Spleen (tissue), 11 donors: ENCODE measurements at regions not wholly inside any gene's neighbourhood (a gene's known extent, or its start where the extent isn't known, plus 50 kb on each side); places are given as distances from the start of the nearest gene placed in this dataset.

ENCODE experiments used
- DNase-seq: peaks from one replicate; pipeline ENCODE4 v3.0.0-alpha.2; 2020
- H3K27ac ChIP-seq, 8 donors: fragments of 200-600 bp; sonication (generic) in 7 of 8; 1 replicate in 4 of 8; 2 replicates in 4 of 8; pipeline versions ENCODE4 v1.5.0 to v1.8.0; 2016 to 2021; ENCODE audit warnings: inconsistent platforms in 4 of 8, mild to moderate bottlenecking in 4 of 8, moderate library complexity in 1 of 8
- H3K27me3 ChIP-seq, 7 donors: fragments of 200-600 bp; sonication (generic) in 6 of 7; replicated peaks in 1 of 7; 1 replicate in 4 of 7; 2 replicates in 3 of 7; pipeline versions ENCODE4 v1.5.0 to v1.8.0; 2016 to 2021; ENCODE audit warnings: inconsistent platforms in 3 of 7, mild to moderate bottlenecking in 1 of 7
- H3K36me3 ChIP-seq, 6 donors: fragments of 200-600 bp; sonication (generic) in 5 of 6; 1 replicate in 4 of 6; 2 replicates in 2 of 6; pipeline versions ENCODE4 v1.5.0 to v1.8.0; 2016 to 2021; ENCODE audit warnings: inconsistent platforms in 2 of 6
- H3K4me1 ChIP-seq, 6 donors: fragments of 200-600 bp; sonication (generic) in 5 of 6; 1 replicate in 3 of 6; 2 replicates in 3 of 6; pipeline versions ENCODE4 v1.5.0 to v1.8.0; 2016 to 2021; ENCODE audit warnings: inconsistent platforms in 3 of 6
- H3K4me3 ChIP-seq, 8 donors: fragments of 200-600 bp; sonication (generic) in 7 of 8; 1 replicate in 4 of 8; 2 replicates in 4 of 8; pipeline versions ENCODE4 v1.5.0 to v1.8.0; 2016 to 2021; ENCODE audit warnings: inconsistent platforms in 4 of 8, mild to moderate bottlenecking in 4 of 8, moderate library complexity in 2 of 8
- H3K9me3 ChIP-seq, 8 donors: fragments of 200-600 bp; sonication (generic) in 7 of 8; 1 replicate in 4 of 8; 2 replicates in 4 of 8; pipeline versions ENCODE4 v1.5.0 to v1.8.0; 2016 to 2021; ENCODE audit warnings: inconsistent platforms in 4 of 8
- CTCF ChIP-seq, 11 experiments: fragments of 200-600 bp in 7 of 11; fragments of 450-650 bp in 4 of 11; sonication (generic) in 4 of 11; IDR thresholded peaks in 8 of 11; conservative IDR thresholded peaks in 3 of 11; 1 replicate in 7 of 11; 2 replicates in 4 of 11; pipeline versions ENCODE4 v1.4.0 to v1.8.0; 2016 to 2021; ENCODE audit warnings: antibody characterized with exemption in 11 of 11, inconsistent platforms in 4 of 11, mild to moderate bottlenecking in 1 of 11
- POLR2A ChIP-seq, 3 donors: fragments of 450-650 bp; IDR thresholded peaks; one replicate each; pipeline ENCODE4 v1.5.1; 2017; ENCODE audit warnings: antibody characterized with exemption in 3 of 3, mild to moderate bottlenecking in 1 of 3
- POLR2AphosphoS5 ChIP-seq, 3 donors: sonication (generic); formaldehyde crosslinking; IDR thresholded peaks; one replicate each; pipeline ENCODE4 v1.5.1; 2017; ENCODE audit warnings: antibody characterized with exemption in 3 of 3
- whole genome bisulfite sequencing, 5 donors: extraction: QIAGEN DNeasy Blood & Tissue Kit in 3 of 5; methylation state at CpG; one replicate each; pipeline versions ENCODE4 v1.1.5 to v1.1.7; 2013 to 2018; 5-methylcytosine and 5-hydroxymethylcytosine counted together
- intact Hi-C: fragments of 100-400 bp; cut with DNase I; formaldehyde crosslinking; loops from one replicate; pipeline ENCODE4 v1.15.0; 2023; ENCODE audit warnings: low total_unique reads
- donor health status: healthy with polysubstance abuse.
- donor health status: DM: no; HTN: no; CAD: no; lungs with moderate emphysema.
- donor health status: DM: no; HTN: no; CAD: no.
- donor health status: Bipolar disorder and iron deficiency.
- donor health status: healthy.
- donor health status: DM: no; HTN: no; CAD: no.
- donor health status: DM: yes; HTN: yes; CAD: no.

DNA sequence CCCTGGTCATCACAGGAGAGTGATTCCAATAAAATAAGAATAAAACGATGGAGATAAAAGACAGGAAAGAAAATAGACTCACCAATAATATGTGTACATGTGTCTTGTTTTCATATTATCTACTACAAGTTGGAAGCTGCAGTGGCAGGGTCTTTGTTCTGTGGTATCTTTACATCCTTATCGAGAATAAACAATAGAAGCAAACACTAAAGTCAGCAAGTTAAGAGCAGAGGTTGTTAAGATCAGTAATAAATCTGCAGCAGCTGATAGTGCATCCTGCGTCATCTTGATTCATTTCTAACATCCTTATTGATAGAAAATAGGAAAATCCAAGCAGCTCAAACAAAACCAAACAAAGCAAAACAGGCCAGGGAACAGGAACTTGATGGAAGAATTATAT is 107.4 kb downstream of the RPS29 start:
- WGBS, 5 donors: 61 to 82% (median 70%) methylated on average over 3 of the region's 3 CpGs
- H3K4me1 ChIP-seq: peaks cover 0 to 5% (median 0%) of the 10 kb centered on the region in 6 donors
- H3K27ac ChIP-seq: no peak overlapping the region
- H3K4me3 ChIP-seq: no peak overlapping the region
- intact Hi-C loops: no loop called here
- TF ChIP-seq POLR2A (IDR thresholded peaks at IDR 0.05) (no peak), CTCF (IDR thresholded peaks at IDR 0.05 in 8 of 11, conservative IDR thresholded peaks at IDR 0.05 in 3 of 11) (no peak), POLR2AphosphoS5 (IDR thresholded peaks at IDR 0.05) (no peak)
- DNase-seq: no peak
- peaks cover 0 to 8% (median 0%) of the 10 kb centered on the region in 8 donors for H3K9me3 ChIP-seq
- H3K27me3 ChIP-seq: no peaks in the 10 kb centered on the region
- no peaks in the 10 kb centered on the region for H3K36me3 ChIP-seq

- Histone ChIP-seq H3K9me3 (no peaks in the 10 kb centered on the region), H3K4me1 (no peaks in the 10 kb centered on the region), H3K27me3 (peaks cover 0 to 6% (median 0%) of the 10 kb centered on the region in 7 donors), H3K27ac (no peak overlapping the region), H3K4me3 (no peak overlapping the region), H3K36me3 (no peaks in the 10 kb centered on the region)
- intact Hi-C loops: no loop called here
- no peak for TF ChIP-seq POLR2A (IDR thresholded peaks at IDR 0.05)
- no peak for TF ChIP-seq POLR2AphosphoS5 (IDR thresholded peaks at IDR 0.05)
- no peak for TF ChIP-seq CTCF (IDR thresholded peaks at IDR 0.05 in 8 of 11, conservative IDR thresholded peaks at IDR 0.05 in 3 of 11)
- no peak for DNase-seq
- WGBS, 5 donors: 80 to 94% (median 91%) methylated on average over 3 of the region's 3 CpGs
Measured at GRCh38 chr14:49467091-49467490, 119.1 kb downstream of the RPS29 start.

DNA sequence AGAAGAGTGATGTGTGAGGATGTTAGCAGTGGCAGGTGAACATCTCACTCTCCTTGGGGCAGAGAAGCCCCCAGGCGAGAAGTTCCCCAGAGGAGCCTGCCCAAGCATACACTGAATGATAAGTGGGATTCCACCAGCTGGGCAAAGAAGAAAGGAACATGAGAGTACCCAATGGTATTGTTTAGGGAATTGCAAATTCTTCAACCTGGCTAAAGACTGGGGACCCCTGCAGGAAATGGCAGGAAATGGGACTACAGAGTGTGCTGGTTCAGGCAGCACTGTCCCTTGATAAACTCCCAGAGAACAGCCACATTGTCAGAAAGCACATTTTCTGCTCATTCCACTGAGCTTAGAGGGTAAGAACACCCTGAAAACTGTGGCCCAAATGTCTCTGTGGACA is 121.3 kb downstream of the RPS29 start:
- intact Hi-C loops: no loop called here
- Histone ChIP-seq H3K27me3 (peaks cover 0 to 7% (median 0%) of the 10 kb centered on the region in 7 donors), H3K27ac (no peak overlapping the region), H3K4me1 (no peaks in the 10 kb centered on the region), H3K4me3 (no peak overlapping the region), H3K36me3 (no peaks in the 10 kb centered on the region), H3K9me3 (no peaks in the 10 kb centered on the region)
- WGBS, 5 donors: 85 to 100% (median 95%) methylated on average over 1 of the region's 1 CpG
- TF ChIP-seq CTCF (IDR thresholded peaks at IDR 0.05 in 8 of 11, conservative IDR thresholded peaks at IDR 0.05 in 3 of 11): no peak
- TF ChIP-seq POLR2AphosphoS5 (IDR thresholded peaks at IDR 0.05): no peak
- TF ChIP-seq POLR2A (IDR thresholded peaks at IDR 0.05): no peak
- DNase-seq: no peak

- no peak overlapping the region for H3K27ac ChIP-seq
- WGBS, 5 donors: 95 to 100% (median 98%) methylated on average over 1 of the region's 1 CpG
Measured at GRCh38 chr14:49463146-49463545, 123.0 kb downstream of the RPS29 start.

More at GRCh38 chr14:49463146-49463545, 123.0 kb downstream of the RPS29 start:
- no peak for TF ChIP-seq POLR2A (IDR thresholded peaks at IDR 0.05)
- TF ChIP-seq POLR2AphosphoS5 (IDR thresholded peaks at IDR 0.05): no peak
- H3K4me3 ChIP-seq: no peak overlapping the region
- H3K9me3 ChIP-seq: no peaks in the 10 kb centered on the region
- peaks cover 0 to 7% (median 0%) of the 10 kb centered on the region in 7 donors for H3K27me3 ChIP-seq
- no peak for DNase-seq
- H3K36me3 ChIP-seq: no peaks in the 10 kb centered on the region
- intact Hi-C loops: no loop called here
- no peaks in the 10 kb centered on the region for H3K4me1 ChIP-seq
